Fibroblast of lung (primary cell): ENCODE measurements at regions not wholly inside any gene's neighbourhood (a gene's known extent, or its start where the extent isn't known, plus 50 kb on each side); places are given as distances from the start of the nearest gene placed in this dataset.
"Not testable (repeated sequence)": the region's sequence is repeated elsewhere in the genome, so short reads cannot be mapped to it uniquely, and the experiment has no call there.

Experiments used
- DNase-seq, 2 donors: peaks; one replicate each; pipeline versions ENCODE4 v3.0.0 to v3.0.0-alpha.2; 2010; ENCODE audit warnings: low read depth in 2 of 2
- H2AFZ ChIP-seq: 2 replicates; pipeline ENCODE4 v1.5.1; 2012; ENCODE audit warnings: low read length, control low read depth, inconsistent platforms
- H3K27ac ChIP-seq: 2 replicates; pipeline ENCODE4 v1.5.1; 2011; ENCODE audit warnings: low read length, control low read depth; ENCODE audit not compliant: insufficient read depth
- H3K27me3 ChIP-seq: 2 replicates; pipeline ENCODE4 v1.5.1; 2011; ENCODE audit warnings: mild to moderate bottlenecking, low read length; ENCODE audit not compliant: control insufficient read depth, insufficient read depth
- H3K36me3 ChIP-seq: 2 replicates; pipeline ENCODE4 v1.5.1; 2011; ENCODE audit warnings: low read length; ENCODE audit not compliant: control insufficient read depth, insufficient read depth
- H3K4me1 ChIP-seq: 2 replicates; pipeline ENCODE4 v1.5.1; 2011; ENCODE audit warnings: low read length; ENCODE audit not compliant: control insufficient read depth, insufficient read depth; ENCODE audit errors: extremely low read depth
- H3K4me2 ChIP-seq: 2 replicates; pipeline ENCODE4 v1.5.1; 2011; ENCODE audit warnings: low read length, control low read depth; ENCODE audit not compliant: insufficient read depth; ENCODE audit errors: extremely low read depth
- H3K4me3 ChIP-seq, 4 experiments: fragments of 200-600 bp in 1 of 4; sonication (generic) in 1 of 4; replicated peaks in 1 of 4; 2 replicates each; pipeline ENCODE4 v1.5.1; 2011 to 2016; ENCODE audit warnings: low read length in 4 of 4, low read depth in 3 of 4, mild to moderate bottlenecking in 3 of 4, control low read depth in 2 of 4, inconsistent platforms in 1 of 4, mixed read lengths in 1 of 4; ENCODE audit not compliant: insufficient read depth in 1 of 4; ENCODE audit errors: control extremely low read depth in 1 of 4
- H3K79me2 ChIP-seq: 2 replicates; pipeline ENCODE4 v1.5.1; 2012; ENCODE audit warnings: mild to moderate bottlenecking, low read length, inconsistent platforms; ENCODE audit not compliant: control insufficient read depth, insufficient read depth
- H3K9ac ChIP-seq: 2 replicates; pipeline ENCODE4 v1.5.1; 2011; ENCODE audit warnings: mild to moderate bottlenecking, low read length, control low read depth; ENCODE audit not compliant: insufficient read depth
- H3K9me3 ChIP-seq: 2 replicates; pipeline ENCODE4 v1.5.1; 2012; ENCODE audit warnings: low read depth, low read length; ENCODE audit not compliant: control insufficient read depth, insufficient read depth
- H4K20me1 ChIP-seq: 2 replicates; pipeline ENCODE4 v1.5.1; 2011; ENCODE audit warnings: low read length; ENCODE audit not compliant: control insufficient read depth, insufficient read depth; ENCODE audit errors: extremely low read depth
- EZH2 ChIP-seq: IDR thresholded peaks from 2 replicates; pipeline ENCODE4 v1.5.1; 2012; ENCODE audit warnings: low read length, control low read depth, mild to moderate bottlenecking; ENCODE audit errors: missing control alignments
- TF ChIP-seq, protein P1 (sequence below), 2 donors: IDR thresholded peaks in 1 of 2; conservative IDR thresholded peaks in 1 of 2; 1 replicate in 1 of 2; 2 replicates in 1 of 2; pipeline ENCODE4 v1.5.1; 2011 to 2012; ENCODE audit warnings: low read length in 2 of 2, control low read depth in 1 of 2, inconsistent platforms in 1 of 2, low read depth in 1 of 2, mild to moderate bottlenecking in 1 of 2

DNA sequence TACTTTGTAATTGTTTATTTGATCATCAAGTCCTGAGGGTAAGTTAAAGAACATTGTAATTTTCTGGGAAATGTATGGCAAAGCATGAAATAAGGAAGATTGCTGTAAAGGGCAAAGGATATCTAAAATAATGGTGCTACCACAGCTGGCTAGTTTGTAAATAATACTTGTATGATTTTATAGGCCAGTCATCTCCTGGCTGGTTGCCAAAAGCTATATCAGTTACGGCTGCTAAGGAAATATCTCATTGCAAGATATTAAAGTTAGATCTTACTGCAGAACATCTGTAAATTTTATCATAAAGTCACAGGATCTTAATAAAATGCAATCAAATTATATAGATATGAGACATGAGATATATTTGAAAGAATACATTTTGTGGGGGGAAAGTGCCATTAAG lies 150.8 kb upstream of the CXCL13 start:
- Histone ChIP-seq H3K9ac (no peak overlapping the region), H3K9me3 (no peaks in the 10 kb centered on the region), H2AFZ (no peak overlapping the region), H3K27me3 (no peaks in the 10 kb centered on the region), H4K20me1 (no peaks in the 10 kb centered on the region), H3K27ac (no peak overlapping the region), H3K4me3 (no peak overlapping the region), H3K79me2 (no peaks in the 10 kb centered on the region), H3K36me3 (no peaks in the 10 kb centered on the region), H3K4me1 (no peaks in the 10 kb centered on the region), H3K4me2 (no peak overlapping the region)
- DNase-seq = no peak
- TF ChIP-seq, protein P1, sequence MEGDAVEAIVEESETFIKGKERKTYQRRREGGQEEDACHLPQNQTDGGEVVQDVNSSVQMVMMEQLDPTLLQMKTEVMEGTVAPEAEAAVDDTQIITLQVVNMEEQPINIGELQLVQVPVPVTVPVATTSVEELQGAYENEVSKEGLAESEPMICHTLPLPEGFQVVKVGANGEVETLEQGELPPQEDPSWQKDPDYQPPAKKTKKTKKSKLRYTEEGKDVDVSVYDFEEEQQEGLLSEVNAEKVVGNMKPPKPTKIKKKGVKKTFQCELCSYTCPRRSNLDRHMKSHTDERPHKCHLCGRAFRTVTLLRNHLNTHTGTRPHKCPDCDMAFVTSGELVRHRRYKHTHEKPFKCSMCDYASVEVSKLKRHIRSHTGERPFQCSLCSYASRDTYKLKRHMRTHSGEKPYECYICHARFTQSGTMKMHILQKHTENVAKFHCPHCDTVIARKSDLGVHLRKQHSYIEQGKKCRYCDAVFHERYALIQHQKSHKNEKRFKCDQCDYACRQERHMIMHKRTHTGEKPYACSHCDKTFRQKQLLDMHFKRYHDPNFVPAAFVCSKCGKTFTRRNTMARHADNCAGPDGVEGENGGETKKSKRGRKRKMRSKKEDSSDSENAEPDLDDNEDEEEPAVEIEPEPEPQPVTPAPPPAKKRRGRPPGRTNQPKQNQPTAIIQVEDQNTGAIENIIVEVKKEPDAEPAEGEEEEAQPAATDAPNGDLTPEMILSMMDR (conservative IDR thresholded peaks at IDR 0.05 in 1 of 2, IDR thresholded peaks at IDR 0.05 in 1 of 2; ENCODE audit: low read depth in 1 of 2, low read length in 2 of 2) = no peak
- TF ChIP-seq EZH2 = no peak

DNA sequence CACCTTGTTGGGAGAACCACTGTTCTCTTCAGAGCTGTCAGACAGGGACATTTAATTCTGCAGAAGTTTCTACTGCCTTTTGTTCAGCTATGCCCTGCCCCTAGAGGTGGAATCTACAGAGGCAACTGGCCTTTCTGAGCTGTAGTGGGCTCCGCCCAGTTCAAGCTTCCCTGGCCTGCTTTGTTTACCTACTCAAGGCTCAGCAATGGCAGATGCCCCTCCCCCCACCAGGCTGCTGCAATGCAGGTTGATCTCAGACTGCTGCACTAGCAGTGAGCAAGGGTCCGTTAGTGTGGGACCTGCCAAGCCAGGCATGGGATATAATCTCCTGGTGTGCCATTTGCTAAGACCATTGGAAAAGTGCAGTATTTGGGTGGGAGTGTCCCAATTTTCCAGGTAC lies 141.5 kb upstream of the CXCL13 start:
- H3K9me3 ChIP-seq, H3K27me3 ChIP-seq, H3K4me1 ChIP-seq, H2AFZ ChIP-seq, H3K4me3 ChIP-seq, DNase-seq, H3K9ac ChIP-seq, H3K4me2 ChIP-seq, H3K36me3 ChIP-seq, H4K20me1 ChIP-seq, H3K27ac ChIP-seq, H3K79me2 ChIP-seq: not testable (repeated sequence)

DNA sequence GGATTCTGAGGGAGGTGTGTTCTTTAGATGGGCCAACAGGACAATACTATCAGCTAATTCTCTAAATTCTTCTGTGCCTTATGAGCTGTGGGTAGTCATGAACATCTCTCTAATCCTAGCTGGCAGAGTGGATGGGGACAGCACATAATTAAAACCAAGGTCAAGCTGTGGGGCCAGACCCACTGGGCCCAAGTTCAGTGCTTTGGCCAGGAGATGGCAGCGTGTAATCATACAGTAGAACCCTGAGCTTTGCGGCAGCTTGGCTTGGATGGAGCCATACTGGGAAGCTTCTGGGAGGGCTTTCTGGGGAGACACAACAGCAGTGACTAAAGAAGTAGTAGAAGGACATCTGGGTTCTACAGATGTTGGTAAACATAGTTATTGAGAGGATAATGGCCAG lies 140.3 kb upstream of the CXCL13 start:
- TF ChIP-seq, protein P1 (conservative IDR thresholded peaks at IDR 0.05 in 1 of 2, IDR thresholded peaks at IDR 0.05 in 1 of 2; ENCODE audit: low read depth in 1 of 2, low read length in 2 of 2) = peak; percentile 31 to 58
- TF ChIP-seq EZH2 = no peak

More for the DNA sequence above, 140.3 kb upstream of the CXCL13 start:
- Histone ChIP-seq H3K27me3 (no peaks in the 10 kb centered on the region), H4K20me1 (no peaks in the 10 kb centered on the region), H3K4me1 (no peaks in the 10 kb centered on the region), H3K4me2 (no peak overlapping the region), H3K79me2 (no peaks in the 10 kb centered on the region), H3K4me3 (no peak overlapping the region), H3K9ac (no peak overlapping the region), H2AFZ (no peak overlapping the region), H3K27ac (no peak overlapping the region), H3K9me3 (no peaks in the 10 kb centered on the region), H3K36me3 (no peaks in the 10 kb centered on the region)
- DNase-seq = peak; percentile 7 to 34
